GM12873 (cell line): ENCODE measurements at regions not wholly inside any gene's neighbourhood (a gene's known extent, or its start where the extent isn't known, plus 50 kb on each side); places are given as distances from the start of the nearest gene placed in this dataset.

Experiments
- CTCF ChIP-seq: IDR thresholded peaks from 2 replicates; pipeline ENCODE4 v1.5.1; 2012; ENCODE audit warnings: low read depth, mild to moderate bottlenecking, moderate library complexity, low read length, control low read depth; ENCODE audit not compliant: insufficient read depth; ENCODE audit errors: missing control alignments

- TF ChIP-seq CTCF: no peak
Measured at GRCh38 chr15:46460431-46461094, 825.7 kb downstream of the SQOR start.

GRCh38 chr15:46461416-46461815, 826.6 kb downstream of the SQOR start:
- TF ChIP-seq CTCF: no peak

- TF ChIP-seq CTCF: no peak
Measured at GRCh38 chr15:46467041-46467440, 832.2 kb downstream of the SQOR start.

GRCh38 chr15:46471096-46471495, 836.3 kb downstream of the SQOR start:
- TF ChIP-seq CTCF: no peak

- no peak for TF ChIP-seq CTCF
Measured at GRCh38 chr15:46489276-46489675, 854.4 kb downstream of the SQOR start.

GRCh38 chr15:46496491-46497115, 861.8 kb downstream of the SQOR start:
- no peak for TF ChIP-seq CTCF

GRCh38 chr15:46502667-46503066, 867.8 kb downstream of the SQOR start:
- no peak for TF ChIP-seq CTCF
